ENCODE measurements at regions not wholly inside any gene's neighbourhood (a gene's known extent, or its start where the extent isn't known, plus 50 kb on each side); places are given as distances from the start of the nearest gene placed in this dataset.
"Not testable (repeated sequence)": the region's sequence is repeated elsewhere in the genome, so short reads cannot be mapped to it uniquely, and the experiment has no call there.

GRCh38 chr4:151563194-151563593 is 154.2 kb downstream of the FHIP1A start:
- peak; percentile 69 for DNase-seq (ENCODE audit: low spot score)

GRCh38 chr4:151564321-151564720 is 155.3 kb downstream of the FHIP1A start:
- no peak for DNase-seq (ENCODE audit: low spot score)

- no peak for DNase-seq (ENCODE audit: low spot score)
Observed at GRCh38 chr4:151565583-151565982, 156.6 kb downstream of the FHIP1A start.

GRCh38 chr4:151566053-151566452 is 157.1 kb downstream of the FHIP1A start:
- DNase-seq (ENCODE audit: low spot score), result no peak

GRCh38 chr4:151567056-151567455 is 158.1 kb downstream of the FHIP1A start:
- DNase-seq (ENCODE audit: low spot score), result no peak

GRCh38 chr4:151568966-151569365 is 160.0 kb downstream of the FHIP1A start:
- DNase-seq (ENCODE audit: low spot score), result no peak

GRCh38 chr4:151569650-151570049 is 160.7 kb downstream of the FHIP1A start:
- no peak for DNase-seq (ENCODE audit: low spot score)

GRCh38 chr4:151573474-151573873 is 164.5 kb downstream of the FHIP1A start:
- no peak for DNase-seq (ENCODE audit: low spot score)

GRCh38 chr4:151573945-151574344 is 165.0 kb downstream of the FHIP1A start:
- DNase-seq (ENCODE audit: low spot score), result peak; percentile 25

GRCh38 chr4:151574968-151575367 is 166.0 kb downstream of the FHIP1A start:
- no peak for DNase-seq (ENCODE audit: low spot score)

GRCh38 chr4:151575646-151576045 is 166.7 kb downstream of the FHIP1A start:
- DNase-seq (ENCODE audit: low spot score), result no peak

GRCh38 chr4:151576627-151577026 is 167.7 kb downstream of the FHIP1A start:
- no peak for DNase-seq (ENCODE audit: low spot score)

GRCh38 chr4:151581570-151581969 is 172.6 kb downstream of the FHIP1A start:
- DNase-seq (ENCODE audit: low spot score), result no peak

- no peak for DNase-seq (ENCODE audit: low spot score)
Observed at GRCh38 chr4:151582098-151582497, 173.1 kb downstream of the FHIP1A start.

- DNase-seq (ENCODE audit: low spot score), result no peak
Observed at GRCh38 chr4:151583157-151583914, 174.4 kb downstream of the FHIP1A start.

- DNase-seq (ENCODE audit: low spot score), result no peak
Observed at GRCh38 chr4:151584101-151584500, 175.1 kb downstream of the FHIP1A start.

- not testable (repeated sequence) for DNase-seq (ENCODE audit: low spot score)
Observed at GRCh38 chr4:151595629-151596028, 165.2 kb downstream of the GATB start.

- not testable (repeated sequence) for DNase-seq (ENCODE audit: low spot score)
Observed at GRCh38 chr4:151597691-151598090, 163.1 kb downstream of the GATB start.

GRCh38 chr4:151599863-151600262 is 160.9 kb downstream of the GATB start:
- DNase-seq (ENCODE audit: low spot score), result no peak

- no peak for DNase-seq (ENCODE audit: low spot score)
Observed at GRCh38 chr4:151600432-151600831, 160.4 kb downstream of the GATB start.

GRCh38 chr4:151603377-151603776 is 157.4 kb downstream of the GATB start:
- no peak for DNase-seq (ENCODE audit: low spot score)

GRCh38 chr4:151604238-151604637 is 156.6 kb downstream of the GATB start:
- peak; percentile 17 for DNase-seq (ENCODE audit: low spot score)

GRCh38 chr4:151605215-151605614 is 155.6 kb downstream of the GATB start:
- DNase-seq (ENCODE audit: low spot score), result no peak

- DNase-seq (ENCODE audit: low spot score), result no peak
Observed at GRCh38 chr4:151606061-151606460, 154.7 kb downstream of the GATB start.
